GM21423 (cell line): ENCODE measurements at regions not wholly inside any gene's neighbourhood (a gene's known extent, or its start where the extent isn't known, plus 50 kb on each side); places are given as distances from the start of the nearest gene placed in this dataset.

Experiments used
- ATAC-seq: cut with Tn5 transposase; IDR thresholded peaks from one replicate; pipeline ENCODE4 v1.9.1; 2021; ENCODE audit warnings: mild to moderate bottlenecking, moderate library complexity; ENCODE audit not compliant: unreplicated experiment

GRCh38 chr10:8520382-8520781 lies 465.9 kb downstream of the GATA3 start:
- ATAC-seq, result no peak

GRCh38 chr10:8527773-8528172 lies 473.3 kb downstream of the GATA3 start:
- no peak for ATAC-seq

GRCh38 chr10:8531116-8531515 lies 476.6 kb downstream of the GATA3 start:
- ATAC-seq, result no peak

- no peak for ATAC-seq
Observed at GRCh38 chr10:8532647-8533046, 478.2 kb downstream of the GATA3 start.

- ATAC-seq, result no peak
Observed at GRCh38 chr10:8533462-8533861, 479.0 kb downstream of the GATA3 start.

- ATAC-seq, result no peak
Observed at GRCh38 chr10:8534096-8534495, 479.6 kb downstream of the GATA3 start.

- no peak for ATAC-seq
Observed at GRCh38 chr10:8534891-8535290, 480.4 kb downstream of the GATA3 start.

GRCh38 chr10:8539056-8539455 lies 484.6 kb downstream of the GATA3 start:
- ATAC-seq, result no peak

GRCh38 chr10:8543361-8544056 lies 489.0 kb downstream of the GATA3 start:
- ATAC-seq, result no peak

- ATAC-seq, result no peak
Observed at GRCh38 chr10:8544057-8544380, 489.5 kb downstream of the GATA3 start.

GRCh38 chr10:8544500-8544899 lies 490.0 kb downstream of the GATA3 start:
- no peak for ATAC-seq

GRCh38 chr10:8554574-8554973 lies 500.1 kb downstream of the GATA3 start:
- no peak for ATAC-seq

GRCh38 chr10:8556321-8556720 lies 501.8 kb downstream of the GATA3 start:
- ATAC-seq, result no peak

- no peak for ATAC-seq
Observed at GRCh38 chr10:8563478-8563877, 509.0 kb downstream of the GATA3 start.

GRCh38 chr10:8566737-8567136 lies 512.2 kb downstream of the GATA3 start:
- no peak for ATAC-seq

GRCh38 chr10:8568401-8568800 lies 513.9 kb downstream of the GATA3 start:
- ATAC-seq, result no peak

GRCh38 chr10:8575620-8576019 lies 521.1 kb downstream of the GATA3 start:
- ATAC-seq, result no peak

- ATAC-seq, result no peak
Observed at GRCh38 chr10:8576281-8576680, 521.8 kb downstream of the GATA3 start.

GRCh38 chr10:8576911-8577310 lies 522.4 kb downstream of the GATA3 start:
- ATAC-seq, result no peak

GRCh38 chr10:8577686-8578085 lies 523.2 kb downstream of the GATA3 start:
- ATAC-seq, result no peak

- ATAC-seq, result no peak
Observed at GRCh38 chr10:8581521-8582225, 527.2 kb downstream of the GATA3 start.

- ATAC-seq, result no peak
Observed at GRCh38 chr10:8583096-8583495, 528.6 kb downstream of the GATA3 start.

GRCh38 chr10:8584666-8585065 lies 530.2 kb downstream of the GATA3 start:
- no peak for ATAC-seq
